ENCODE measurements at regions not wholly inside any gene's neighbourhood (a gene's known extent, or its start where the extent isn't known, plus 50 kb on each side); places are given as distances from the start of the nearest gene placed in this dataset.

- TF ChIP-seq POLR2A (IDR thresholded peaks at IDR 0.05) (no peak), CTCF (IDR thresholded peaks at IDR 0.05) (no peak)
Observed at GRCh38 chr16:65490286-65490685, 368.4 kb upstream of the CDH11 start.

All from uterus (tissue), 2 donors.